ENCODE measurements at regions not wholly inside any gene's neighbourhood (a gene's known extent, or its start where the extent isn't known, plus 50 kb on each side); places are given as distances from the start of the nearest gene placed in this dataset.

DNA sequence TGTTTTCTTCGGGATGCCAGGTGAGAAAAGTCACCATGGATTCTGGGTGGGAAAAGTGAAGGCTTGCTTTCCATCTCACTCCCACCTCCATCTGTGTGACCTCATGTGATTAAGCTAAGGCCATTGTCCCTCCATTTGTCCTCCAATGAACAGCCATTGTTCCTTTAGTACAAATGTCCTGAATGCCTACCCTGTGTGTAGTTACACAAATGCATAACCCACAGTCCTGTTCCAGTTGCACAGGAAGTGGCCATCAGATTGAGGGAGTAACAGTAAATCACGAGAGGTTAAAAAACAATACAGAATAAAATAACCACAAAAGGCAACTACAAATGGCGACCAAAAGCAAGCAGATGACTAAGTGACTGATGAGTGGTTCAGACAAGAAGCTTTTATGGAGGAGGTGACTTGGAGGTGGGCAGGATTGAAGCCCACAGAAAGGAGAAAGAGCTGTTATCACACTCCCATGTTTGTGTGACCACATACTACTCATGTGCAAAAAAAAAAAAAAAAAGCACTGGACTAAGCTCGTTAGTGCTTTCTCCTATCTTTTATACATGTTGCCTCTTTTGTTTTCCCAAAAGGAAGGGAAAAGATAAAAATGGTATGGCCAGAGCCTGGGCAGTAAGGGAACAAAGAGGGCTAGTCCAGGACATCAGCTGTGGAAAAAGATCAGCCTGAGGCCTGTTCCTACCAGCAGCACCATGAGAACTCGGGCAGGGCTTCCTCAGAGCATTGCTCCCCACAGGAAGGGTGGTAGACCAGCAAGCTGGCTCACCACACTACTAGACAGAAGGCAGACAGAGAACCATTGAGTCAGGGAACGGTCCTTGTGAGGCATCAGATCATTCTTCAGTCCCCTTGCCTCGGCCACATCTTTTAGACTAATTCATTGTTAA lies 111.0 kb downstream of the TFAP2A start:
- no peak for DNase-seq

DNA sequence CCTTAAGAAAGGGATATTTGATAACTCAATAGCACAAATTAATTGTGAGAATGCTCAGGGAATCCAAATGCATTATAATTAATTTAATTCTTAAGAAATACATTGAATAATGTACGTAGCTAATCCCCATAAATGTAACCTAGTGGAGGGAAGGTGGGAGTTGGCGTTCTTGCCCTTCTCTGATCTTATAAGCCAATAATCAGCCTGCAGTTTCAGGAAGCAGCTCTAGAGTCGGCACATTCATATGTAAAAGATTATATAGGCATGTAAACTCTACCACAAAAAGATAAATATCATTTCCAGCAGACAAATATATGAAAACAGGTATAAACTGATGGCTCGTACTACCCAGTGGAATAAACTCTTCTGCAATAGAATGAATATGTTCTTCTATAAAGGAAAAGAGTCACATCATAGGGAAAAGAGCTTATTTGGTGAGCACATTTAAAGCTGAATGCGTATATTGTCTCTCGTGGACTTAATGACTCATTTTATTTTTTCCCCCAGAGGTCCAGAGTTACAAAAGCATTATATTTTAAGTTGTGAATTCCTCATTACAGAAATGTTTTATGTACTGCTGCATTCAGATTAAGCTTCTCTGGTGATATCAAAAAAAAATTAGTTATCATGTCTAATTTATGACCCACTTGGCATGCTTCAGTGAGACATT lies 112.2 kb downstream of the TFAP2A start:
- DNase-seq, result no peak

DNA sequence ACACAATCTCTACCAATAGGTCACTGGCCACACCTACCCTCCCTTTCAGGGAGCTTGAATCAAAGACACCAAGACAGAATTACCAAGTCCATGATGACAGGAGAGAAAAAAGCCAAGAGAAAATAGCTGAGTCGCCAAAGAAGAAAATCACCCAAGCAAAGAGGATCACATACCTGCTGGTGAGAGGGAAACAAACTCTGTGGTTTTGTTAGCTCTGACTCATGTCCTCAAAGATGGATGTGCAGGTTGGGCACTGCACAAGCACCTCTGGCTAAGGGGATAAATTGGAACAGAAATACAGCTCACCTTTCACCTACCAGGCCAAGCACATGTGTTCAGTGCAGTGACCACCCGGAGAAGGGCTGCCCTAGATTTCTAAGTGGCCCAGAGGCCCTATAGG lies 114.8 kb downstream of the TFAP2A start:
- DNase-seq, result no peak

GRCh38 chr6:10297832-10298231 lies 117.0 kb downstream of the TFAP2A start:
- DNase-seq, result no peak

DNA sequence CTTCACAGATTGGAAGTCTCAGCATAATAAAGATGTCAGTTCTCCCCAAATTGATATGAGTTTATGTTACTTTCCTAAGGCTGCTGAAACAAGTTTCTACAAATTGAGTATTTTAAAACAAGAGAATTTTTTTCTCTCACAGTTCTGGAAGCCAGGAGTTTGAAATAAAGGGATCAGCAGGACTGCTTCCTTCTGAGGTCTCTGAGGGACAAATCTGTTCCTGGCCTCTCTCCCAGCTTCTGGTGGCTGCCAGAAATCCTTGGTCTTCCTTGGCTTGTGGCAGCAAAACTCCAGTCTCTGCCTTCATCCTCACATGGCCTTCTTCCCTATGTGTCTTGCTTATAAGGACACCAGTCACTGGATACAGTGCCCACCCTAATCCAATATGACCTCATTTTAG lies 136.1 kb downstream of the TFAP2A start:
- no peak for DNase-seq

GRCh38 chr6:10276660-10277287 lies 138.1 kb downstream of the TFAP2A start:
- DNase-seq, result no peak

GRCh38 chr6:10276106-10276505 lies 138.8 kb downstream of the TFAP2A start:
- DNase-seq, result no peak

GRCh38 chr6:10272591-10272990 lies 142.3 kb downstream of the TFAP2A start:
- DNase-seq, result no peak

- no peak for DNase-seq
Observed at GRCh38 chr6:10271982-10272381, 142.9 kb downstream of the TFAP2A start.

GRCh38 chr6:10269814-10270472 lies 144.9 kb downstream of the TFAP2A start:
- no peak for DNase-seq

GRCh38 chr6:10268611-10269310 lies 146.1 kb downstream of the TFAP2A start:
- DNase-seq, result no peak

DNA sequence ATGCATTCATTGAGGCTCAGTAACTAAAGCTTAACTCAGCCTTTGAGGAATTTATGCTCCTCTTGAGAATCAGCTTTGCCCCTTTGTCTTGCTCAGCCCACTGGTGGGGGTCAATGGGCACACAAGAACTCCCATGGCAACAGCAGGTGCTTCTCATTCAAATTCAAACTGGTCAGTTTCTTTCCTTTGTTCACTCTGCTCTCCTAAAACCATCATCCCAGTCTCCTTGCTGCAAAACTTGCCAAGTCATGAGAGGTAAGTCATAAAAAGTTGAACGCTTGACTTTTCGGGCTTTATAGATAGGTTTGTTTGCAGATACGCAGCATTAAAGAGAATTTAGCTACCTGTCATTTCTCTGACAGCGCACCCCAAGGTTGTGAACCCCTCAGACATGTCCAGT lies 146.8 kb downstream of the TFAP2A start:
- DNase-seq, result no peak

- DNase-seq, result no peak
Observed at GRCh38 chr6:10266462-10266861, 148.4 kb downstream of the TFAP2A start.

DNA sequence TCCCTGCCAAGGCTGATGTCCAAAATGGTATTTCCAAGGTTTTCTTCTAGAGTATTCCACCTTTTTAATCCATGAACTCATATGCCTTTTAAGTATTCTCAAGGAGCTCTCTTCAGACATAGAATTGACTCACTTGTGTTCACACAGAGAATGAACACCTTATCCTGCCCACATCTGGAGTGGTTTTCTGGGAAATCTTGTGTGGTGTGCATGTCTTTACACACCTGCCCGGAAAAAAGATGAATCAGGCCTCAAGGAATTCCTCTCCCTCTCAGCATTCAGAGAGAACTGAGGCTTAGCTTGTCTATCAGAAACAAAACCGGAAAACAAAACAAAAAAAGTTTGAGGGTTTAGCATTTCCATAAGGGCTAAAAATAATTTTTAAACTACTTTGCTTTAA lies 148.8 kb downstream of the TFAP2A start:
- no peak for DNase-seq

DNA sequence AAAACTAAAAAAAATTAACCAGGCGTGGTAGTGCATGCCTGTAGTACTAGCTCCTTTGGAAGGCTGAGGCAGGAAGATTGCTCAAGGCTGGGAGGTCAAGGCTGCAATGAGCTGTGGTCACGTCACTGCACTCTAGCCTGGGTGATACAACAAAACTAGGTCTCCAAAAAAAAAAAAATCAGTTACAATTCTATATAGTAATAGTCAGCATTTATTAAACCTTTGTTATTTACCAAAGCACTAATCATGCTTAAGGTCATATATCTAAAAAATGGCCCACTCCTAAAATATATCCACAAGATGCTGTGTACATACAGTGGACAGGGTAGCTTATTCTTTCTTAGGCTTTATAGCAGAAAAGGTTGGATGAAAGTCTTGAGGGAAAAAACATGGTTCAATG lies 152.4 kb downstream of the TFAP2A start:
- no peak for DNase-seq

DNA sequence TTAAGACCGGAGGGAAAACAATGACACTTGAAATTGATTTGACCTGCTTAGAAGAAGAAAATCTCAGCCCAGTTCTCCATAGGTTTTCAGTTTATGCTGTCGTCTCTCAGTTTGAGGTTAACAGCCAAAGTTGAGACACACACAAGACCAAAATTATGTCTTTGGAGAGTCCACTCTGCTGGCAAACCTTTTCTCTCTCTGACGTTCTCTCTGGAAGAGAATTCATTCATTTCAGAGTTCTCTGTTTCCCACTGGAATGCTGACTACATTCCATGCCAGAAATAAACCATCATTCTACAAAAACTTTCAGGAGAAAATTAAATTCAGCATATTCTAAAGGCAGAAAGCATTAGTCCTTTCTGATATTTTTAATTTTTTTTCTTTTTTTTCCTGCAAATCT lies 155.2 kb downstream of the TFAP2A start:
- DNase-seq, result no peak

- no peak for DNase-seq
Observed at GRCh38 chr6:10258341-10258740, 156.5 kb downstream of the TFAP2A start.

- no peak for DNase-seq
Observed at GRCh38 chr6:10256113-10256690, 158.7 kb downstream of the TFAP2A start.

GRCh38 chr6:10250655-10251220 lies 164.1 kb downstream of the TFAP2A start:
- no peak for DNase-seq

DNA sequence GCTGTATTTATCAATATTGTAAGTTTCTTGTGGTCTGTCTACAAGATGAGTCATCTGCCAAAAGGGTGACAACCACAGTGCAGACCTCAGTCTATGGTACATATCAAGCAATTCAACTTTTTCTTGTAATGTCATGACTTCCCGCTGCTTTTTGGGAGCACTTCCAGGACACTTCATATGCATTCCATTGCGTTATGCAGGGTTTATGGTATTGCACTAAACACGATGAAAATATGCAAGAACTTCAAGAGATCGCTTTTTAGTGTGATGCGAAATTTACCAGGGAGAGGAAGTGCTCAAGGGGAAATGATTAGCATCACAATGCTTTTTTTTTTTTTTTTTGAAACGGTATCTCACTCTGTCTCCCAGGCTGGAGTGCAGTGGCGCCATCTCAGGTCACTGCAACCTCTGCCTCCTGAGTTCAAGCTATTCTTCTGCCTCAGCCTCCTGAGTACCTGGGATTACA lies 166.5 kb downstream of the TFAP2A start:
- DNase-seq, result no peak

GRCh38 chr6:10237298-10238038 lies 177.4 kb downstream of the TFAP2A start:
- DNase-seq, result no peak

Data from stimulated activated naive CD4-positive, alpha-beta T cell treated with Interleukin-2 at 50 U/mL for 16 hours (primary cell).